ENCODE measurements at regions not wholly inside any gene's neighbourhood (a gene's known extent, or its start where the extent isn't known, plus 50 kb on each side); places are given as distances from the start of the nearest gene placed in this dataset.
A peak's percentile ranks its signal among the peaks of the same experiment; 100 is the strongest.

- no peak for TF ChIP-seq CTCF (conservative IDR thresholded peaks at IDR 0.05; ENCODE audit: control insufficient read depth, insufficient read depth, low read depth, low read length)
- DNase-seq (ENCODE audit: low read depth) = no peak
- no peak overlapping the region for H3K4me3 ChIP-seq (ENCODE audit: control insufficient read depth, low read depth, low read length)
Observed at GRCh38 chr13:62919491-62919890, 1503.8 kb upstream of the PCDH20 start.

GRCh38 chr13:62910541-62911060, 1495.0 kb upstream of the PCDH20 start:
- no peak overlapping the region for H3K4me3 ChIP-seq (ENCODE audit: control insufficient read depth, low read depth, low read length)
- no peak for TF ChIP-seq CTCF (conservative IDR thresholded peaks at IDR 0.05; ENCODE audit: control insufficient read depth, insufficient read depth, low read depth, low read length)
- no peak for DNase-seq (ENCODE audit: low read depth)

GRCh38 chr13:62908321-62908720, 1492.7 kb upstream of the PCDH20 start:
- H3K4me3 ChIP-seq (ENCODE audit: control insufficient read depth, low read depth, low read length) = no peak overlapping the region
- DNase-seq (ENCODE audit: low read depth) = peak; percentile 59
- no peak for TF ChIP-seq CTCF (conservative IDR thresholded peaks at IDR 0.05; ENCODE audit: control insufficient read depth, insufficient read depth, low read depth, low read length)

- DNase-seq (ENCODE audit: low read depth) = no peak
- TF ChIP-seq CTCF (conservative IDR thresholded peaks at IDR 0.05; ENCODE audit: control insufficient read depth, insufficient read depth, low read depth, low read length) = no peak
- H3K4me3 ChIP-seq (ENCODE audit: control insufficient read depth, low read depth, low read length) = no peak overlapping the region
Observed at GRCh38 chr13:62906896-62907295, 1491.2 kb upstream of the PCDH20 start.

GRCh38 chr13:62906469-62906868, 1490.8 kb upstream of the PCDH20 start:
- DNase-seq (ENCODE audit: low read depth) = no peak
- TF ChIP-seq CTCF (conservative IDR thresholded peaks at IDR 0.05; ENCODE audit: control insufficient read depth, insufficient read depth, low read depth, low read length) = no peak
- no peak overlapping the region for H3K4me3 ChIP-seq (ENCODE audit: control insufficient read depth, low read depth, low read length)

GRCh38 chr13:62887046-62887445, 1471.4 kb upstream of the PCDH20 start:
- no peak for DNase-seq (ENCODE audit: low read depth)
- no peak overlapping the region for H3K4me3 ChIP-seq (ENCODE audit: control insufficient read depth, low read depth, low read length)
- no peak for TF ChIP-seq CTCF (conservative IDR thresholded peaks at IDR 0.05; ENCODE audit: control insufficient read depth, insufficient read depth, low read depth, low read length)

GRCh38 chr13:62879071-62879470, 1463.4 kb upstream of the PCDH20 start:
- peak; percentile 76 for DNase-seq (ENCODE audit: low read depth)
- no peak overlapping the region for H3K4me3 ChIP-seq (ENCODE audit: control insufficient read depth, low read depth, low read length)
- TF ChIP-seq CTCF (conservative IDR thresholded peaks at IDR 0.05; ENCODE audit: control insufficient read depth, insufficient read depth, low read depth, low read length) = no peak

Measured in fibroblast of mammary gland (primary cell).